H9 (cell line): ENCODE measurements at regions not wholly inside any gene's neighbourhood (a gene's known extent, or its start where the extent isn't known, plus 50 kb on each side); places are given as distances from the start of the nearest gene placed in this dataset.

Source experiments
- DNase-seq: peaks from one replicate; pipeline ENCODE4 v3.0.0-alpha.2; 2017
- H2AFZ ChIP-seq: one replicate; pipeline ENCODE4 v1.6.1; 2013; ENCODE audit warnings: mild to moderate bottlenecking, low read length, control low read depth, moderate library complexity
- H2AK5ac ChIP-seq: 2 replicates; pipeline ENCODE4 v1.6.1; 2013; ENCODE audit warnings: low read length, control low read depth, mixed read lengths; ENCODE audit not compliant: insufficient read length
- H2BK120ac ChIP-seq: one replicate; pipeline ENCODE4 v1.6.1; 2013; ENCODE audit warnings: low read depth, mild to moderate bottlenecking, low read length, control low read depth, inconsistent platforms; ENCODE audit not compliant: poor library complexity, severe bottlenecking
- H2BK12ac ChIP-seq: 2 replicates; pipeline ENCODE4 v1.6.1; 2013; ENCODE audit warnings: low read length, control low read depth, mixed read lengths, low read depth; ENCODE audit not compliant: insufficient read length
- H2BK15ac ChIP-seq: 2 replicates; pipeline ENCODE4 v1.6.1; 2013; ENCODE audit warnings: low read depth, low read length, control low read depth
- H2BK20ac ChIP-seq: one replicate; pipeline ENCODE4 v1.6.1; 2013; ENCODE audit warnings: low read depth, mild to moderate bottlenecking, low read length, control low read depth, inconsistent platforms; ENCODE audit not compliant: poor library complexity, severe bottlenecking
- H2BK5ac ChIP-seq: 2 replicates; pipeline ENCODE4 v1.6.1; 2013; ENCODE audit warnings: low read length, control low read depth, mixed read lengths; ENCODE audit not compliant: insufficient read length
- H3K14ac ChIP-seq: 2 replicates; pipeline ENCODE4 v1.6.1; 2013; ENCODE audit warnings: low read length, control low read depth; ENCODE audit not compliant: insufficient read depth
- H3K18ac ChIP-seq: 2 replicates; pipeline ENCODE4 v1.6.1; 2013; ENCODE audit warnings: low read depth, mild to moderate bottlenecking, mixed read lengths, low read length, control low read depth; ENCODE audit not compliant: insufficient read length
- H3K23ac ChIP-seq: 2 replicates; pipeline ENCODE4 v1.6.1; 2013; ENCODE audit warnings: low read length, control low read depth, mixed read lengths, low read depth; ENCODE audit not compliant: insufficient read length
- H3K23me2 ChIP-seq: 2 replicates; pipeline ENCODE4 v1.6.1; 2013; ENCODE audit warnings: low read depth, mild to moderate bottlenecking, mixed read lengths, low read length, control low read depth; ENCODE audit not compliant: insufficient read length, poor library complexity, severe bottlenecking
- H3K27ac ChIP-seq: 2 replicates; pipeline ENCODE4 v1.5.1; 2013; ENCODE audit warnings: low read length, control low read depth, mixed read lengths, low read depth; ENCODE audit not compliant: insufficient read length
- H3K27me3 ChIP-seq: 2 replicates; pipeline ENCODE4 v1.6.1; 2013; ENCODE audit warnings: low read length, control low read depth, inconsistent platforms; ENCODE audit not compliant: insufficient read depth
- H3K4ac ChIP-seq: 2 replicates; pipeline ENCODE4 v1.6.1; 2013; ENCODE audit warnings: low read depth, mild to moderate bottlenecking, control low read depth, inconsistent platforms, low read length, moderate library complexity
- H3K4me1 ChIP-seq: 2 replicates; pipeline ENCODE4 v1.6.1; 2013; ENCODE audit warnings: low read length, control low read depth, inconsistent platforms; ENCODE audit not compliant: insufficient read depth
- H3K4me2 ChIP-seq: 2 replicates; pipeline ENCODE4 v1.6.1; 2013; ENCODE audit warnings: low read length, control low read depth, mixed read lengths; ENCODE audit not compliant: insufficient read length, insufficient read depth
- H3K56ac ChIP-seq: 2 replicates; pipeline ENCODE4 v1.6.1; 2013; ENCODE audit warnings: low read depth, mild to moderate bottlenecking, mixed read lengths, low read length, control low read depth; ENCODE audit not compliant: insufficient read length
- H3K79me1 ChIP-seq: 2 replicates; pipeline ENCODE4 v1.6.1; 2013; ENCODE audit warnings: low read depth, mild to moderate bottlenecking, moderate library complexity, low read length, control low read depth, inconsistent platforms; ENCODE audit not compliant: insufficient read depth, poor library complexity, severe bottlenecking
- H3K79me2 ChIP-seq: 2 replicates; pipeline ENCODE4 v1.6.1; 2013; ENCODE audit warnings: low read length, control low read depth, inconsistent platforms; ENCODE audit not compliant: insufficient read depth
- H3K9ac ChIP-seq: 2 replicates; pipeline ENCODE4 v1.6.1; 2013; ENCODE audit warnings: low read length, control low read depth, mixed read lengths; ENCODE audit not compliant: insufficient read length; ENCODE audit errors: extremely low read depth
- H3K9me3 ChIP-seq: one replicate; pipeline ENCODE4 v1.6.1; 2013; ENCODE audit warnings: low read depth, low read length, inconsistent platforms; ENCODE audit not compliant: control insufficient read depth
- H3T11ph ChIP-seq: one replicate; pipeline ENCODE4 v1.6.1; 2013; ENCODE audit warnings: mild to moderate bottlenecking, low read length, control low read depth, inconsistent platforms
- H4K20me1 ChIP-seq: one replicate; pipeline ENCODE4 v1.6.1; 2013; ENCODE audit not compliant: control insufficient read depth, insufficient read length, insufficient read depth
- H4K5ac ChIP-seq: 2 replicates; pipeline ENCODE4 v1.6.1; 2013; ENCODE audit warnings: low read depth, mild to moderate bottlenecking, mixed read lengths, low read length, control low read depth; ENCODE audit not compliant: insufficient read length
- H4K8ac ChIP-seq: replicated peaks from 2 replicates; pipeline ENCODE4 v1.6.1; 2013; ENCODE audit warnings: low read length, control low read depth, mixed read lengths, low read depth; ENCODE audit not compliant: insufficient read length
- H4K91ac ChIP-seq: 2 replicates; pipeline ENCODE4 v1.6.1; 2013; ENCODE audit warnings: low read depth, mild to moderate bottlenecking, moderate library complexity, mixed read lengths, low read length, control low read depth; ENCODE audit not compliant: insufficient read length
- H3K27ac Mint-ChIP-seq, 3 experiments: 2 replicates in 2 of 3; 3 replicates in 1 of 3; pipeline ENCODE4 v1.8.0; 2020 to 2021; ENCODE audit warnings: mixed read lengths in 3 of 3, mild to moderate bottlenecking in 1 of 3, moderate library complexity in 1 of 3
- H3K27me3 Mint-ChIP-seq: 2 replicates; pipeline ENCODE4 v1.8.0; 2021; ENCODE audit warnings: low read depth, mild to moderate bottlenecking, moderate library complexity, mixed read lengths
- H3K36me3 Mint-ChIP-seq, 3 experiments: 2 replicates in 2 of 3; 3 replicates in 1 of 3; pipeline ENCODE4 v1.8.0; 2020 to 2021; ENCODE audit warnings: low read depth in 3 of 3, mixed read lengths in 3 of 3; ENCODE audit not compliant: insufficient read depth in 1 of 3
- H3K4me1 Mint-ChIP-seq, 2 experiments: 2 replicates each; pipeline ENCODE4 v1.8.0; 2020; ENCODE audit warnings: mixed read lengths in 2 of 2
- H3K4me3 Mint-ChIP-seq, 2 experiments: 2 replicates in 1 of 2; 3 replicates in 1 of 2; pipeline ENCODE4 v1.8.0; 2020 to 2021; ENCODE audit warnings: mild to moderate bottlenecking in 2 of 2, mixed read lengths in 2 of 2, moderate library complexity in 1 of 2
- H3K9me3 Mint-ChIP-seq, 2 experiments: 2 replicates in 1 of 2; 3 replicates in 1 of 2; pipeline ENCODE4 v1.8.0; 2020; ENCODE audit warnings: mild to moderate bottlenecking in 2 of 2, mixed read lengths in 2 of 2, moderate library complexity in 1 of 2
- WGBS: extraction: QIAGEN DNeasy Blood & Tissue Kit; methylation state at CpG from one replicate; pipeline ENCODE4 v1.1.7; 2013; ENCODE audit warnings: missing lambda C conversion rate, low lambda C conversion rate, mixed read lengths; ENCODE audit not compliant: insufficient read length; ENCODE audit errors: extremely low coverage; 5-methylcytosine and 5-hydroxymethylcytosine counted together
- TF ChIP-seq, protein P1 (sequence below): fragments of 200-600 bp; sonication (generic); conservative IDR thresholded peaks from 3 replicates; pipeline ENCODE4 v1.8.0; 2021; ENCODE audit warnings: antibody characterized with exemption, mild to moderate bottlenecking

DNA sequence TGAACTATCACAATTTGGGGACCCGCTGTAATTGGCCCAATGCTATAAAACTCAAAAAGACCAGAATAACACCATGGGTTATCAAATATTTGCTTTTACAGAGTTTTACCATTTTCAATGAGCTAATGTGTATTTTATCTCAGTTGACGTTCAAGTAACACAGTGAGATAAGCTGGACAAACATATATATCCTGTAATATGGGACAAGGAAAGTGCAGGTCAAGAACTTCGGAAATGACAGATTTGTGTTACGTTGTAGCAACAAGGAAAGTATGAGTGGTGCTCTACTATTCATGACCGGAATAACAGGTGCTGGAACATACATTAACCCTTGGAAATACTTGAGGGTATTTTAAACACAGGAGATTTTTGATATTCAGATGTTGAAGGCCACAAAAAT, 566.4 kb upstream of the FLRT2 start:
- Histone ChIP-seq H3K56ac (no peak overlapping the region), H3K79me1 (no peaks in the 10 kb centered on the region), H2BK15ac (no peak overlapping the region), H3K23ac (no peak overlapping the region), H2BK12ac (no peak overlapping the region), H3T11ph (no peak overlapping the region), H3K23me2 (no peaks in the 10 kb centered on the region), H4K8ac (no peak overlapping the region), H3K14ac (no peak overlapping the region), H3K18ac (no peak overlapping the region), H3K27me3 (no peaks in the 10 kb centered on the region), H4K20me1 (no peaks in the 10 kb centered on the region), H4K5ac (no peak overlapping the region), H2BK20ac (no peak overlapping the region), H3K9me3 (no peaks in the 10 kb centered on the region), H3K4ac (no peak overlapping the region), H3K27ac (no peak overlapping the region), H2AK5ac (no peak overlapping the region), H4K91ac (no peak overlapping the region), H3K79me2 (no peaks in the 10 kb centered on the region; the same call in 1 of the 2 replicates), H2BK120ac (no peak overlapping the region), H2AFZ (no peak overlapping the region), H3K9ac (no peak overlapping the region), H3K4me1 (peaks cover 2% of the 10 kb centered on the region; the same call in 1 of the 2 replicates), H3K4me2 (no peak overlapping the region), H2BK5ac (no peak overlapping the region)
- peaks cover 3 to 10% (median 6%) of the 10 kb centered on the region in 3 experiments; a peak in 6 of 7 replicates for H3K36me3 Mint-ChIP-seq
- TF ChIP-seq, protein P1, sequence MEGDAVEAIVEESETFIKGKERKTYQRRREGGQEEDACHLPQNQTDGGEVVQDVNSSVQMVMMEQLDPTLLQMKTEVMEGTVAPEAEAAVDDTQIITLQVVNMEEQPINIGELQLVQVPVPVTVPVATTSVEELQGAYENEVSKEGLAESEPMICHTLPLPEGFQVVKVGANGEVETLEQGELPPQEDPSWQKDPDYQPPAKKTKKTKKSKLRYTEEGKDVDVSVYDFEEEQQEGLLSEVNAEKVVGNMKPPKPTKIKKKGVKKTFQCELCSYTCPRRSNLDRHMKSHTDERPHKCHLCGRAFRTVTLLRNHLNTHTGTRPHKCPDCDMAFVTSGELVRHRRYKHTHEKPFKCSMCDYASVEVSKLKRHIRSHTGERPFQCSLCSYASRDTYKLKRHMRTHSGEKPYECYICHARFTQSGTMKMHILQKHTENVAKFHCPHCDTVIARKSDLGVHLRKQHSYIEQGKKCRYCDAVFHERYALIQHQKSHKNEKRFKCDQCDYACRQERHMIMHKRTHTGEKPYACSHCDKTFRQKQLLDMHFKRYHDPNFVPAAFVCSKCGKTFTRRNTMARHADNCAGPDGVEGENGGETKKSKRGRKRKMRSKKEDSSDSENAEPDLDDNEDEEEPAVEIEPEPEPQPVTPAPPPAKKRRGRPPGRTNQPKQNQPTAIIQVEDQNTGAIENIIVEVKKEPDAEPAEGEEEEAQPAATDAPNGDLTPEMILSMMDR, result no peak
- no peak for DNase-seq
- H3K4me1 Mint-ChIP-seq, result peaks cover 13 to 16% of the 10 kb centered on the region in 2 experiments
- peaks cover under 1 to 7% of the 10 kb centered on the region in 2 experiments; a peak in 4 of 5 replicates for H3K9me3 Mint-ChIP-seq
- no CpG with 5 or more reads among the region's 5 CpGs for WGBS
- H3K27me3 Mint-ChIP-seq, result no peaks in the 10 kb centered on the region
- no peak overlapping the region for H3K27ac Mint-ChIP-seq
- no peak overlapping the region for H3K4me3 Mint-ChIP-seq
